SHP77 (cell line): ENCODE measurements at regions not wholly inside any gene's neighbourhood (a gene's known extent, or its start where the extent isn't known, plus 50 kb on each side); places are given as distances from the start of the nearest gene placed in this dataset.

Experiments used
- DNase-seq, 2 experiments: peaks; one replicate each; lab custom pipeline; 2025; lab: John Stamatoyannopoulos, UW

DNA sequence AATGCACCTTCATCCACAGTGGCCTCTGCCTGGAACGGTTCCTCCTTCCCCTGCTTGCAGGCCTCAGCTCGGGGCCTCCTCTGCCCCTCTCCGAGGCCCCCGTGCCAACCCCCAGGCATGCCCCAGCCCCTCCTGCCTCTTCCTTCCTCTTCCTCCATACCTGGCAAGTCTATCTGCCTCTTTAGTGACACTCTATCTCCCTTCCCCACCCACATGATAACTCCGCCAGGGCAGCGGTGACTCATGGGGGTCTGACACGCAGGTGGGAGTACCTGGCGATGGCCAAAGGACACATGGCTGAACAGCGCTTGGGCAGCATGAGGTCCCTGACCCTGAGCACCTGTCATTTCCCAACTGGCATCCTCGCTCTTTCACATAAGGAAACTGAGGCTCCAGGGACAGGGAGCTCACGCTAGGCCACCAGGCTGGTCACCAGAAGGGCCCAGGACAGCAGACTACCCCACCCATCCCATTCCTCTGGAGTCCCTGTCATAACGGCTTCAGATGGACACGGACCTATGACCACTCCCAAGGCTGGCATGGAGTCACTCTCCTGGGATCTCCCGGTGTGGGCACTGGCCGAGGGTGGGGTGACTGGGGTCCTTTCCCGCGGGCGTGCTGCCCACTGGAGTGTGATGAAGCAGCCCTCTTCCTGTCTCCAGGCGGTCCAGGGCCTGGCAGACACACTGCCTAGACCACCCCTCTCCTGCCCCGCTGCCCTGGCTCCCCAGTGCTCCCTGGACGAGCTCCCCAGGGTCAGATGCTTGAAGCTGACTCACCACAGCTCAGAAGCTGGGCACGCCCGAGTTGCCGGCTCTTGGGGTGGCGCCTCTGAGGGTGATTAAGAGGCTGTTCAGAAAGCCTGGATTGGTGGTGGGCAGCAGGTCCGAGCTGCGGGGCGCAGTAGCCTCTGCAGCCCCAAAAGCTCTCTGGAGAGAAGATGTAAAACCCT, 100.6 kb downstream of the ENGASE start:
- no peak for DNase-seq

DNA sequence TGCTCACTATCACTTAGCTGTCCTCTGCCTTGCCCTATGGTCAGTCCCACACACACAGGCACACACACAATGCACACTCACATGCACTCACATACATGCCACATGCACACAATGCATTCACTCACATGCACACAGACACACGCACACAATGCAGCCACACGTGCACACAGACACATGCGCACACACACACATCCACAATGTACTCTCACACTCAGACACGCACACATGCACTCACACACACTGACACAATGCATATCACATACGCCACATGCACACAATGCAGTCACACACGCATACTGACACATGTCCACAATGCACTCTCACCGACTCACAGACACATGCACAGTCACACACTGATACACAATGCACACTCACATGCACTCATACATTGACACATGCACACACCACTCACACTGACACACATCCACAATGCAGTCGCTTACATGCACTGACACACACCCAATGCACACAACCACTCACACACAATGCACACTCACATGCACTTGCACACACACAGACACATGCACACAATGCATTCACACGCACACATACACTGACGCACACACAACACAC, 99.7 kb downstream of the ENGASE start:
- no peak for DNase-seq

DNA sequence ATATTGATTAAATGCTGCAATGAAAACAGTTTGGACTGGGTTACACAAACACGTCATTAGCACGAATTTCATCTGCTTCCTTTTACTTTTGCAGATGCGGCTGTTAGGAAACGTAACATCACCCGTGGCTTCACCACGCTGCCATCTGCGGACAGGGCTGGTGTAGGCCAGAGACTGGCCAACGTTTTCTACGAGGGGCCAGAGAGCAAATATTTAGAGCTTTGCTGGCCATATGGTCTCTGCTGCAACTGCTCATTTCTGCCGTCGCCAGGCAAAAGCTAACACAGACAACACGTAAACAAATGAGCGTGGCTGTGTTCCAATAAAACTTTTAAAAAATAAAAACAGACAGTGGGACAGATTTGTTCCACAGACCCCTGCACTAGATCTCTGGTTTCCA, 96.6 kb downstream of the ENGASE start:
- DNase-seq = no peak

DNA sequence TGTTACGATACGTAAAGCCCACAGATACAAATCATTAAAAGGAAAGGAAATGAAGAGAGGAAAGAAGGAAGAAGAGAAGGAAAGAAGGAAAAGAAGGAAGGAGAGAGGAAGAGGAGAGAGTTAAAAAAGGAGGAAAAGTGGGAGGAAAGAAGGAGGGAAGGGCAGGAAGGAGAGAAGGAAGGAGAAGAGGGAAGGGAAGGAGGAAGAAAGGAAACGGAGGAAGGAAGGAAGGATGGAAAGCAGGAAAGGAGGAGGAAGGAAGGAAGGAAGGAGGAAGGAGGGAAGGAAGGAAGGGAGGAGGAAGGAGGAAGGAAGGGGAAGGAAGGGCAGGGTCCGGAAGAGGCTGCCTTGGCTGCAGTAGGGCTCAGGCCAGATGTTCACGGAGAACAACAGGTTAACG, 95.2 kb downstream of the ENGASE start:
- DNase-seq = no peak

DNA sequence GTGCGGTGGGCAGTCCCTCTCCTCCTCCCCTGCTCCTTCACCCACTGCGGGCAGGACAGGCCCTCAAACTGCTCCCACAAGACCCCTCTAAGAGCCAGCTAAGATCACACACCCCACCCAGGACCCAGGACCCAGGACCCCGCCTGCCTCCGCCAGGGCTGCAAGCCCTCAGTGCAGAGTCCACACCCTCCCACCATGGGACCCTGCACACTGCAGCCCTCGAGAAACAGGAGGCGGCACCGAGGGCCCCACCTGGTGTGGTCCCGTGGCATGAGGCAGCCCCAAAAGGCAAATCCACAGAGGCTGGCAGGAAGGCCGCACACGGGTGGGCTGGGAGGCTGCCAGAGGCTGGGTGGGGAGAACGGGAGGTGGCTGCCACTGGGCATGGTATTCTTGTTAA, 94.7 kb downstream of the ENGASE start:
- no peak for DNase-seq

DNA sequence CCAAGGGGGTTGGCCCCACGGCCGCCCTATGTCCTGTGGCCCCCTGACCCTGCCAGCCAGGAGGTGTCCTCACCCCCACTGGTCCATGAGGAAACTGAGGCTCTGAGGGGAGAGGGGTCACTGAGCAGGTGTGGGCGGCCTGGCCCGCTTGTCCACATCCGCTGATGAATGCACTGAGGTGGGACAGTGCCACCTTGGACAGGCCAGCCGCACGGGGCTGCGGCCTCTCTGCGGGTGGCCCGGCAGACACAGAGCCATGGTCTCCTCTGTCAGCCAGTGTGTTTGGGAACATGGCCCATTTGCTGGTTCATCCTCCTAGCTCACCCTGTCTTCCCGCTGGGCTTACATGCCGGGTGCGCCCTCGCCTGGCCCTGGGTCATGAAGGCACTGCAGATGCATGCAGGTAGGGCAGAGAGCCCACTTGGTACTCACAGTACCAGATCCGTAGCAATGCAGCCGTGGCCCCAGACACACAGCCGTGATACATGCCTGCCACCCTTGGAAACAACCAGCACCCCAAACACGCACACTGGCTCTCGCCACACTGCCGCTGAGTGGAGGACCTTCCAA, 93.9 kb downstream of the ENGASE start:
- no peak for DNase-seq

DNA sequence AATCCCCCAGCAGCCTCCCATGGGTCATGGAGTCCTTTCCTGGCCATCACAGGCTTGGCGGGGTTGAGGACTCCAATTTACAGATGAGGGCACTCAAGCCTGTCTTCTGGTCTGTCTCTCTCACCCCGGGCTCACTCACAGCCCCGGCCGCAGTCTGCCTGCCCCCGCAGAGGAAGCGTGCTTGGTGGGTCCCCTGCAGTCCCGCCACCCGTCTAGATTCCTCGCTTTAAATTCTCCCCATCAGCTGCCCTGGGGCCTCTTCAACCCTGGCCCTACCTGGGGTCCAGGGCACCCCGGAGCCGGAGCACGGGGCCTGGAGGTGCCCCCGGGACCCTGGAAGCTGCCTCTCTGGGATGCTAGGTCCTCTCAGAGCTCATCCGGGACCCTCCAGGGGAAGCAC, 92.9 kb downstream of the ENGASE start:
- DNase-seq = no peak

DNA sequence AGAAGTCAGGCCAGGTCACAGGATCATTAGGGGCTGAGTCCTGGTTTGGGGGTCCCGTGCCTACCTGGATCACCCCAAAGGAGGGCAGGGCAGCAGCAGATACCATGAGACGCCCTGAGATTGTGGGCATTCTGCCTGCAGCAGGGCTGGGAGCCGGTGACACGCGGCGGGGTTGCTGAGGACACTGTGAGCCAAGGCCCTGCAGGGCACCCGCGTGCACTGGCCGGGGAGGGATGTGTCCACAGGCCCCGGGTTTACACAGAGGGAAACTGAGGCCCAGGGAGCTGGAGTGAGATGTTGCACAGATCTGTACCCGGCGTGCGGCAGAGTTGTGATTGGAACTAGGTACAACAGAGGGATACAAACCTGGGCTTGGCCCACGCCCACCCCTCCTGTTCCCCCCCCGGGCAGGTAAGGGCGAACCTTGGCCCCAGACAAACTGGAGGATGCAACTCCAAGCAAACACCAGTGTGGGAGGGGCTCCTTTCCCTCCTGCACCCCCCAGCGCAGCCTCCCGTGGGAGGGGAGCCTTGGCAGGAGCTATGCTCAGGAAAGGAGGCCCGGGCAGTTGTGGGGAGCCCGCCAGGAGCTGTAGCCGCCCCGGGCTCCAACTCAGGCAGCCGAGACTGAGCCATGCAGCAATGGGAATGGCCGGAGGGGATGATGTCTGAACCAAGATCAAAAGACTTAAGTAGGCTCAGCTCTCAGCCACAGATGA, 91.3 kb downstream of the ENGASE start:
- DNase-seq = no peak

DNA sequence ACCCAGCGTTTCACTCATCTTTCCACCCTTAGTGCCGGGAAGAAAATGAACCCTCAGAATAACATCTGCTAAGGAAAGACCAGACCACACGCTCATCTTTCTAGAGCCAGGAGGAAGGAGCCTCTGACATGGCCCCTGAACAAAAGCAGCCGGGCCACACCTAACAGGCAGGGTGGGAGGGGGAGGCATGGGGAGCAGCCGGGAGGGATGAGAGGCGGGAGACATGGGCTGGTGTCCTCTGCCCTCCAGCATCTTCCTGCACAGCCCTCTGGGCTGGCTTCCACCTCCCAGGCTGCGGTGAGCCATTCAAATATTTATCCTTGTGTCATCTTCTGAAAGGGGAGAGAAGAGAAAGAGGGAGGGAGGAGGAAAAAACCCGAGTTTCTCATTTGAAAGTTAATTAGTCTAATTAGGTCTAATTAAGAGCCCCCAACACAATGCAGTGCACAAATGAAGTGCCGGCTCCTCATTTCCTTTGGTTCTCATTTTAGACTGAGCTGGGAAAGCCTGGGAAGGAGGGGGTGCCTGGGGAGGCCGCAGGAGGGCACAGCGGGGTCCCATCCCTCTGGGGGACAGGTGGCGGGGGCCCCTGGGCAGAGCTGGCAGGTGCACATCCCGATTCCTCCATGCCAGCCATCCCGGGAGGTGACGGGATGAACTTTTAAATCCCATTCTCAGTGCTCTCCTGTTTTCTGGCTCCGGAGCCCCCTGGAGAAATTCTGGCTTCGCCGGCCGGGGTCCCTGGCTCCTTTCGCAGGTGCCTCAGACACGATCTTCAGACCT, 90.5 kb downstream of the ENGASE start:
- no peak for DNase-seq

DNA sequence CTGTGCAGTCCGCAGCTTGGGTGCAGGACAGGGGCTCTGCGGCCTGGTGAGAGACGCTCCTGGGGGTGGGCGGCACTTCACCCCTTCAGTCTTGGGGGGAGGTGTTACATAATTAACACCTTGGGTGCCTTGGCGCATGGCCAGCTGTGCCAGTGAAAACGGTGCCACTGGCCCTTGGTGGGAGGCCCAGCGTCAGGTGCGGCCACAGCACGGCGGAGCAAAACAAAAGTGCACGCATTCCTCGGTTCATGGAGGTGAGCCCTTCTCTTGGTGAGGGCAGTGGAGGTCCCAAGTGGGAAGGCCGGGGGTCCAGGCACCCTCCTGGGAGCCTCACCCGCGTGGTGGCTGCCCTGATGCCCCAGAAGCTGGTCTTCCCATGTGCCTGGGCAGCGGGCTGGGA, 89.8 kb downstream of the ENGASE start:
- DNase-seq = no peak

DNA sequence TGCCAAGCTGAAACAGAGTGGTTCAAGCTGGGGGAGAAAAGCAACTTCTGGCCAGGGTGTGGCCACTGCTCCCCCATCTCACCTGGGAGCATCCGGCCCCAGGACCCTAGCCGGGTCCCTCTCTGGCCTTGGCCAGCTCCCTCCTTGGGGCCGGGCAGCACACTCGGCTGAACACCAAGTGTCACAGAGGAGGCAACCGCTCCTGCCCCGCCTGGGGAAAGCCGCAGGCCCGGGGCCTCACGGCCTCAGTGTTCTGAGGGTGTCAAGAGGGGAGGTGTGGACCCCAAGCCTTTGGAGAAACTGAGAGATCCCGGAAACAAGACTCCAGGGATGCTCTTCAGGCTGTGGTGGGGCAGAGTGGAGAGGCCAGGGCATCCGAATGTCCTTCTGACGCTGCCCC, 88.4 kb downstream of the ENGASE start:
- DNase-seq = no peak

DNA sequence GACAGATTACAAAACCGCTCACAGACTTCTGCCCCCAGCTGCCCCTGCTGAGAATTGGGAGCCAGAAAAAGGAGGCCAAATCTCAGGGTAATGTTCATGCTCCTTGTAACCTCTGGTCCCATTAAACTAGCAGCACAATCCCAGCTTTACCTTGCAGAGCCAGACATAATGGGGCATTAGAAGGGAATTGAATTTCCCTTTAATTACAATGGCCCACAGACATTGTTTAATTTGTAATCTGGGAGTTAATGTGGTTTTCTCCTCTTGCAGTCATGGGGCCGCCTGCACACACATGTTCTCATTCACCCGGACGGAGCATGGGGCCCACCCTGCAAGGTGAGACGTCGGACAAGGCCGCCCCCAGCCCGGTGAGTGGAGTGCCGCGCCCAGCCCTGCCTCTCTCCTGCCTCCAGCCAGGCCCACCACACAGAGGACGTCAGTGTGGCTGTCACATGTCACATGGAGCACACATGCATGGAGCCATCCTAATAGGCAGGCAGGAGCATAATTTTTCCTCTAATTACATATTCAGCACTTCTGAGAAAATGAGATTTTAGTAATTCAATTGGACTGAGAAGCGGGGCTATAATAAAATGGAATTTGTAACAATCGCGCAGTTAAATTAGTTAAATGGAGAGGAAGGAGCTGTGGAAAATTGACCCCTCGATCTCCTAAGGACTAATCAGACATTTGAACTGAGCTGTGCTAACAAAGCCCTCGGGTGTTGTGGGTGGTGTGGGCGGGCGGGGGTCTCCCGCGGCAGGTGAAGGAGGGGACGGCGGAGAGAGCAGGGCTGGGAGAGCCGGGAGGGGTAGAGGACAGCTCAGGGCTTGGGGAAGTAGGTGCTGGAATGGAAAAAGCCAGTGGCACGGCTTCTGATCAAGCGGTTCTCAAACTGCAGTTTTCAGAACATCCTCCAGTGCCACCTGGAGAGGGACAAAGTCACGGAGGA, 87.7 kb downstream of the ENGASE start:
- DNase-seq = no peak

DNA sequence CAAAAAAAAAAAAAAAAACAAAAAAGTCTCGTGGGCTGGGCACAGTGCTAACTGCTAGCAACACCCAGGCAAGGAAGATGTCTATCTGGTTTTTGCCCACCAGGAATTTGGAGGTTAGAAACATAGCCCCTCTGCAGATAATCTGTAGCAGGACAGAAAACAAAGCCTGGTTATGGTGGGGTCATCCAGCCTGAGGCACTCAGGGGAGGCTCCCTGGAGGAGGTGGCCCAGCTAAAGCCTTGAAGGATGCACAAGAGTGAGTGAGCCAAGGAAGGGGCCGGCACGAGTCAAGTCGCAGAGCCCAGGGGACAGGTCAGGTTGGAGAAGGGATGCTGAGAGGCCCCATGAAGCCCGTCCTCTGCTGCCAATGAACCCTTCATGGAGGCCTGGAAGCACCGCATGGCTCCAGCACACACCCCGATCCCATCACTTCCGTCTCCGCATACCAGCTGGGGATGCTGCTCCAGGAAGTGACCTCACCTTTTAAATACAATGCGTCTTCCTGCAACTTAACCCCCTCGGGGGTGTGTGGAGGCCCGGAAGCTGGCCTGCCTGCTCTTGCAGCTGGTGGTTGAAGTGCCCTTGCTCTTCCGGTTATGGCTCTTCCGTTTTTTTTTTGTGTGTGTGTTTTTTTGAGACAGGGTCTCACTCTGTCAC, 86.5 kb downstream of the ENGASE start:
- DNase-seq = peak; percentile 42 to 48

DNA sequence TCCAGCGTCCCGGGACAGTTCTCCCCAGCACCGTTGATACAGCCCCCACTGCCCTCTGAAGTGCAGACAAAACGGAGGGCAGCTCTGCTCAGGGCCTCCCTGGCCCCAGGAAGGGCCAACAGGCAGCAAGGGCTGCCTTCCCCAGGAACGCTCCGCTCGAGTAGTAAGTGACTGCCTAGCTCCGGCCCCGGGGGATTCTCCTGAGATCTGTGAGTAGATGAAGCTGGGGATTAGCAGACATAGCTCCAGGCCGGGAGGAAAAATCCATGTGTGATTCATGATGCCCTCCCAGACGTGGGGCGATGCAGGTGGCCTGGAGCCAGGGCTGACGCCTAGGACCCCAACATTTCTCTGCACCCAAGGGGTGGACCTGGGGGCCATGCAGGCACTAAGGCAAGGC, 85.3 kb downstream of the ENGASE start:
- no peak for DNase-seq

DNA sequence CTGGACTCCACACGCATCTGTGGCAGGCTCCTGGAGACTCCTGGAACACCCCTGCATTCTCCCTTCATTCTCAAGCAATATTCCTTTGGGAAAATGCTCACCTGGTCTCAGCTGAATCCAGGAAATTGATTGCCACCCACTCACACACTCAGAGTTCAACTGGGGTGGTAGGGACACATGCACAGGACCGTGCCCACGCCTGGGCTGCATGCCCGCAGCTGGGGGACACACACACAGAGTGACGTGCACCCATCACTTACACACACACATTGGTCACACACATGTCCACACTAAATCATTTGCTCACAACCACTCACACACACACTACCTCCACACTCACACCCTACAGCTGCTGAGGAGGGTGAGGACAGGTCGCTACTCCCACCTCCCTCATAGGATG, 84.8 kb downstream of the ENGASE start:
- no peak for DNase-seq

DNA sequence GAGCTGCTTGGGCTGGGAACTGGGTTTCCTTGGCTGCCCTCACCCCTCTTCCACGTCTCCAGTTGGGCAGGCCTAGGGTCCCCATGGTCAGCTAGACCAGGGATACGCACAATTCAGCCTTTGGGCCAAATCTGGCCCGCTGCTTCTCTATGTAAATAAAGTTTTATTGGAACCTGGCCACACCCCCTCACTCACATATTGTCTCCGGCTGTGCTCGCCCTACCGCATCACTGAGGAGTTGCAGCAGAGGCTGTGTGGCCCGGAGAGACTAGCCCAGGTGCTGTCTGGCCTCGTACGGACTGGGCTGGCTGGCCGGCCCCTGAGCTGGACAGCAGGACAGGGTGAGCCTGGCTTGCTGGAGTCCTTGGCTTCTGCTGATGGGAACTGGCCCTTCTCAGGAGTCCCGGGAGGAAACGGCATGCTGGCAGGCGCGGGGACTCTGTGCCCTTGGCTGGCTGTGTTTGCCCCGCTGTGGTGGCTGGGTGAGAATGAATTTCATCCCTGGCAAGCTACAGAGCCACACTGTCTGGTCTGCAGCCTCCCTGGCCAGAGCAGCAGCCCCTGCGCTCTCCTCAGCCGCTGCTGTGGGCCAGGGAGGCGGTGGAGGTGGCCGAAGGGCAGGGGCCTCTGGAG, 82.0 kb downstream of the ENGASE start:
- no peak for DNase-seq

DNA sequence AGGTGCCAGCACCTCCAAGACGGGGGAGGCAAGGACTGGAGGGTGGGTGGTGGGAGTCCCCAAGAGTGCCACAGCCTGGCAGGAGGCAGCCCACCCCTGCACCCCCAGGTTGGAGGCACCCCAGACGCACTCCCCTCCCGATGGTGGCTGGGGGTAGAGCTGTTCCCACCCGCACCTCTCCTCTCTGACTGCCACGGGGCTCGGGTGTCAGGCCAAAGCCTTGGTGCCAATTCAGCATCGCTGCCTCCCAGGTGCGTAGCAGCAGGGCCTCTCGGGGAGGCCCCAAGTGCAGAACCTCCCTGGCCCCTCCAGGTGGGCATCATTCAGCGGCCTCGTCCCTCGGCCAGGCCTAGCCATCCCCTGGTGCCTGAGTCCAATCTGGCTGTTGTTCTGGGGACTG, 81.1 kb downstream of the ENGASE start:
- no peak for DNase-seq

DNA sequence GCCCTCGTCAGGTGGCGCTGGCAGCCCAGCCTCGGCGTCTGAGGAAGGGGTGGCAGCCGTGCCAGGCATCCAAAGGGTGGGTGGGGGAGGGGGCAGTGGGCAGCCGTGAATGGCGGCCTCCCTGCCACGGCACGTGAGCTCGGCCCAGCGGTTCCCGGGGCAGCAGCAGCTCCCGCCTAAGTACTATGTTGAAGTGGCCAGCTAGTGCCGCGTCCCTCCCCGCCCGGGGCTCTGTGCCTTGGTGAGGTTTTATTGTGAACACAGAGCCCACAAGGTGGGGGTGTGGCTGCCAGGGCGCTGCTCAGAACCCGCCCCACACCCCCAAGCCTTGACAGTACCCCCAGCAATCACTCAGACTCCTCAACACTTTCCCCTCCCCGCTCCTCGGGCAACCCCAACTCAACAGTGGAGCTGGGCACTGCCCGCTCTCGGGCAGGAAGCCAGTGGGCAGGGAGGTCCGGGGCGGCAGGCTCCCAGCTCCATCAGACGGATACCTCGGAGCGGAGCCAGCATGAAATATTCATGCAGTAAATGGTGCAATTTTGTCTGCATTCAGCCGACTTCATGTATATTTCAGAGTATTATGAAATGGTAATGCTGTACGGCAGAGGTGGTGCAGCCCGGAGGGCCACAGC, 80.4 kb downstream of the ENGASE start:
- DNase-seq = no peak

DNA sequence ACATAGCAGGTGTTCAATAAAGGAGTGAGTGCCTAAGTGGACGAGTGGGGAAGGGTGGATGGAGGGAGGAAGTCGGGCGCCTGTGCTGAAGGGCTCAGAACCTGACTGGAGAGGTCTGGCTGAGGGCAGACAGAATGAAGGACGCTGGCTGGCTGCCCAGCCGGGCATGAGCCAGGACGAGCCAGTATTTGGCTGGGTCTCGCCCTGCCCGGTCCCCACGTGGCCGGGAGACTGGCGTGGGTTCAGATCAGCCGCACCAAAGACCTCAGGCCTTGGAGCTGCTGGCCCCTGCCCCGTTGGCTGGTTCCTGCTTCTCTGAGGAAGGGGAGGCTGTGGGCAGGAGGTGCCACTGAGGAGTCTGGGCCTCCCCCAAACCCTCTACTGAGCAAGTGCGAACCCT, 79.8 kb downstream of the ENGASE start:
- DNase-seq = no peak
